SK-N-SH treated with all-trans-retinoic acid at 6 μM for 48 hours (cell line): ENCODE measurements at regions not wholly inside any gene's neighbourhood (a gene's known extent, or its start where the extent isn't known, plus 50 kb on each side); places are given as distances from the start of the nearest gene placed in this dataset.

Experiments
- ATAC-seq: fragments of 200-7000 bp; cut with Tn5 transposase; 3 replicates; pipeline ENCODE4 v1.9.1; 2020; ENCODE audit warnings: mild to moderate bottlenecking, moderate library complexity
- BACH2 ChIP-seq: fragments of 250-450 bp; sonication (Bioruptor Pico); IDR thresholded peaks from 2 replicates; pipeline ENCODE4 v1.9.0; 2021; ENCODE audit warnings: mild to moderate bottlenecking, borderline replicate concordance
- CSDC2 ChIP-seq: fragments of 250-450 bp; sonication (Bioruptor Pico); IDR thresholded peaks from 2 replicates; pipeline ENCODE4 v1.5.0; 2020; ENCODE audit warnings: mild to moderate bottlenecking, moderate library complexity
- ESRRG ChIP-seq: fragments of 250-450 bp; sonication (Bioruptor Pico); IDR thresholded peaks from 2 replicates; pipeline ENCODE4 v1.6.1; 2021; ENCODE audit warnings: mild to moderate bottlenecking
- GLIS3 ChIP-seq: fragments of 250-450 bp; sonication (Bioruptor Pico); IDR thresholded peaks from 2 replicates; pipeline ENCODE4 v1.5.0; 2020; ENCODE audit warnings: mild to moderate bottlenecking, moderate library complexity
- ISL1 ChIP-seq: fragments of 250-450 bp; sonication (Bioruptor Pico); IDR thresholded peaks from 2 replicates; pipeline ENCODE4 v2.1.2; 2022; ENCODE audit warnings: mild to moderate bottlenecking, moderate library complexity
- OSR1 ChIP-seq: fragments of 250-450 bp; sonication (Bioruptor Pico); IDR thresholded peaks from 2 replicates; pipeline ENCODE4 v1.8.0; 2022; ENCODE audit warnings: moderate library complexity, mild to moderate bottlenecking, inconsistent platforms
- PPARA ChIP-seq: fragments of 250-450 bp; sonication (Bioruptor Pico); IDR thresholded peaks from 2 replicates; pipeline ENCODE4 v1.5.0; 2020; ENCODE audit warnings: mild to moderate bottlenecking, borderline replicate concordance
- RARB ChIP-seq: fragments of 250-450 bp; sonication (Bioruptor Pico); IDR thresholded peaks from 2 replicates; pipeline ENCODE4 v1.8.0; 2021; ENCODE audit warnings: mild to moderate bottlenecking, moderate library complexity
- SNAI2 ChIP-seq: fragments of 250-450 bp; sonication (Bioruptor Pico); IDR thresholded peaks from 2 replicates; pipeline ENCODE4 v1.5.0; 2020; ENCODE audit warnings: mild to moderate bottlenecking, moderate library complexity
- TCF4 ChIP-seq: fragments of 250-450 bp; sonication (Bioruptor Pico); IDR thresholded peaks from 2 replicates; pipeline ENCODE4 v1.8.0; 2021; ENCODE audit warnings: mild to moderate bottlenecking, moderate library complexity, borderline replicate concordance
- TOX ChIP-seq: fragments of 250-450 bp; sonication (Bioruptor Pico); IDR thresholded peaks from 2 replicates; pipeline ENCODE4 v1.8.0; 2021; ENCODE audit warnings: mild to moderate bottlenecking, moderate library complexity, borderline replicate concordance
- ZC3H10 ChIP-seq: fragments of 250-450 bp; sonication (Bioruptor Pico); IDR thresholded peaks from 2 replicates; pipeline ENCODE4 v1.5.1; 2021; ENCODE audit warnings: mild to moderate bottlenecking, moderate library complexity
- ZFP3 ChIP-seq: fragments of 250-450 bp; sonication (Bioruptor Pico); IDR thresholded peaks from 2 replicates; pipeline ENCODE4 v1.5.0; 2020; ENCODE audit warnings: mild to moderate bottlenecking, moderate library complexity
- ZFP30 ChIP-seq: fragments of 450-650 bp; formaldehyde crosslinking; IDR thresholded peaks from 2 replicates; pipeline ENCODE4 v1.5.0; 2022; ENCODE audit warnings: mild to moderate bottlenecking, moderate library complexity
- ZNF565 ChIP-seq: fragments of 450-650 bp; formaldehyde crosslinking; conservative IDR thresholded peaks from 2 replicates; pipeline ENCODE4 v1.5.0; 2020; ENCODE audit warnings: low read depth, mild to moderate bottlenecking, moderate library complexity
- ZNF70 ChIP-seq: fragments of 450-650 bp; formaldehyde crosslinking; IDR thresholded peaks from 2 replicates; pipeline ENCODE4 v1.5.0; 2020; ENCODE audit warnings: mild to moderate bottlenecking, moderate library complexity
- ZNF8 ChIP-seq: fragments of 450-650 bp; formaldehyde crosslinking; IDR thresholded peaks from 2 replicates; pipeline ENCODE4 v1.5.0; 2020; ENCODE audit warnings: mild to moderate bottlenecking, moderate library complexity
- TF ChIP-seq, protein P1 (sequence below): fragments of 250-450 bp; sonication (Bioruptor Pico); IDR thresholded peaks from 2 replicates; pipeline ENCODE4 v1.5.1; 2021; ENCODE audit warnings: mild to moderate bottlenecking, moderate library complexity
- TF ChIP-seq, protein P2 (sequence below): fragments of 250-450 bp; sonication (Bioruptor Pico); IDR thresholded peaks from 2 replicates; pipeline ENCODE4 v1.8.0; 2021; ENCODE audit warnings: low read depth, mild to moderate bottlenecking, moderate library complexity, borderline replicate concordance
- TF ChIP-seq, protein P3 (sequence below): fragments of 250-450 bp; sonication (Bioruptor Pico); IDR thresholded peaks from 2 replicates; pipeline ENCODE4 v1.8.0; 2020; ENCODE audit warnings: mild to moderate bottlenecking, moderate library complexity, borderline replicate concordance
- TF ChIP-seq, protein P4 (sequence below): fragments of 250-450 bp; sonication (Bioruptor Pico); IDR thresholded peaks from 2 replicates; pipeline ENCODE4 v1.5.0; 2020; ENCODE audit warnings: mild to moderate bottlenecking, moderate library complexity

DNA sequence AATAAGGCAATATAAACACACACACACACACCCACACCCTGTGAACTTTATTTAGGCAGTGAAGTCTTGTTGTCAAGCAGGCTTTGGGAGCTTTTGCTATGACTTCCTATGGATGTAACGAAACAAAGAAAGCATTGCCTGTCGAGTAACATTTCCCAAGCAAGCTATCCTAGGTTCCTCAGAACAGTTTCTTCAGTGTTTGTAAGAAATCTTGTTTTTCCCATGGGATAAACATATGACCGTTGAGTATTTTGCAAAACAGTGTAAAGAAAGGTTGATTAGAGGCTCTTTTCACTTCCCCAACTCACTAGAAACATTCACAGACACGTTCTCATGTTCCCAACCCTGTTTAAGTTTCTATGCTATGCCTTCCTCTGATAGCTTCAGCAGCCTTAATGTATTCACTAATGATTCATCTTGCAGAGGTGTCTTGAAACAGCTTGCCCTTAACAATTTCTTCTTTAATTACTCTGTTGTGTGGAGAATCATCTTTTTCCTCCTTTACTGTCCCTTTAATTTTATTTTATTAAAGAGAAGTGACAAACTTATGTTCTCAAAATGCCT is 1947.1 kb upstream of the TENM3 start:
- TF ChIP-seq, protein P1, sequence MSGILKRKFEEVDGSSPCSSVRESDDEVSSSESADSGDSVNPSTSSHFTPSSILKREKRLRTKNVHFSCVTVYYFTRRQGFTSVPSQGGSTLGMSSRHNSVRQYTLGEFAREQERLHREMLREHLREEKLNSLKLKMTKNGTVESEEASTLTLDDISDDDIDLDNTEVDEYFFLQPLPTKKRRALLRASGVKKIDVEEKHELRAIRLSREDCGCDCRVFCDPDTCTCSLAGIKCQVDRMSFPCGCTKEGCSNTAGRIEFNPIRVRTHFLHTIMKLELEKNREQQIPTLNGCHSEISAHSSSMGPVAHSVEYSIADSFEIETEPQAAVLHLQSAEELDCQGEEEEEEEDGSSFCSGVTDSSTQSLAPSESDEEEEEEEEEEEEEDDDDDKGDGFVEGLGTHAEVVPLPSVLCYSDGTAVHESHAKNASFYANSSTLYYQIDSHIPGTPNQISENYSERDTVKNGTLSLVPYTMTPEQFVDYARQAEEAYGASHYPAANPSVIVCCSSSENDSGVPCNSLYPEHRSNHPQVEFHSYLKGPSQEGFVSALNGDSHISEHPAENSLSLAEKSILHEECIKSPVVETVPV, result no peak
- no peak for TF ChIP-seq TOX (CRISPR knock-in tag)
- TF ChIP-seq ESRRG, result no peak
- TF ChIP-seq ZFP30 (CRISPR knock-in tag), result no peak
- no peak for TF ChIP-seq SNAI2 (CRISPR knock-in tag)
- no peak for TF ChIP-seq ZFP3 (CRISPR knock-in tag)
- no peak for TF ChIP-seq TCF4 (CRISPR knock-in tag)
- TF ChIP-seq, protein P2, sequence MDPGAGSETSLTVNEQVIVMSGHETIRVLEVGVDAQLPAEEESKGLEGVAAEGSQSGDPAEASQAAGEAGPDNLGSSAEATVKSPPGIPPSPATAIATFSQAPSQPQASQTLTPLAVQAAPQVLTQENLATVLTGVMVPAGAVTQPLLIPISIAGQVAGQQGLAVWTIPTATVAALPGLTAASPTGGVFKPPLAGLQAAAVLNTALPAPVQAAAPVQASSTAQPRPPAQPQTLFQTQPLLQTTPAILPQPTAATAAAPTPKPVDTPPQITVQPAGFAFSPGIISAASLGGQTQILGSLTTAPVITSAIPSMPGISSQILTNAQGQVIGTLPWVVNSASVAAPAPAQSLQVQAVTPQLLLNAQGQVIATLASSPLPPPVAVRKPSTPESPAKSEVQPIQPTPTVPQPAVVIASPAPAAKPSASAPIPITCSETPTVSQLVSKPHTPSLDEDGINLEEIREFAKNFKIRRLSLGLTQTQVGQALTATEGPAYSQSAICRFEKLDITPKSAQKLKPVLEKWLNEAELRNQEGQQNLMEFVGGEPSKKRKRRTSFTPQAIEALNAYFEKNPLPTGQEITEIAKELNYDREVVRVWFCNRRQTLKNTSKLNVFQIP (CRISPR knock-in tag), result no peak
- TF ChIP-seq CSDC2 (CRISPR knock-in tag), result no peak
- TF ChIP-seq ZC3H10, result no peak
- TF ChIP-seq PPARA (CRISPR knock-in tag), result no peak
- TF ChIP-seq BACH2 (CRISPR knock-in tag), result no peak
- TF ChIP-seq RARB (CRISPR knock-in tag), result no peak
- TF ChIP-seq ISL1 (CRISPR knock-in tag), result no peak
- TF ChIP-seq OSR1, result no peak
- no peak for TF ChIP-seq ZNF565
- no peak for TF ChIP-seq ZNF8 (CRISPR knock-in tag)
- TF ChIP-seq, protein P3, sequence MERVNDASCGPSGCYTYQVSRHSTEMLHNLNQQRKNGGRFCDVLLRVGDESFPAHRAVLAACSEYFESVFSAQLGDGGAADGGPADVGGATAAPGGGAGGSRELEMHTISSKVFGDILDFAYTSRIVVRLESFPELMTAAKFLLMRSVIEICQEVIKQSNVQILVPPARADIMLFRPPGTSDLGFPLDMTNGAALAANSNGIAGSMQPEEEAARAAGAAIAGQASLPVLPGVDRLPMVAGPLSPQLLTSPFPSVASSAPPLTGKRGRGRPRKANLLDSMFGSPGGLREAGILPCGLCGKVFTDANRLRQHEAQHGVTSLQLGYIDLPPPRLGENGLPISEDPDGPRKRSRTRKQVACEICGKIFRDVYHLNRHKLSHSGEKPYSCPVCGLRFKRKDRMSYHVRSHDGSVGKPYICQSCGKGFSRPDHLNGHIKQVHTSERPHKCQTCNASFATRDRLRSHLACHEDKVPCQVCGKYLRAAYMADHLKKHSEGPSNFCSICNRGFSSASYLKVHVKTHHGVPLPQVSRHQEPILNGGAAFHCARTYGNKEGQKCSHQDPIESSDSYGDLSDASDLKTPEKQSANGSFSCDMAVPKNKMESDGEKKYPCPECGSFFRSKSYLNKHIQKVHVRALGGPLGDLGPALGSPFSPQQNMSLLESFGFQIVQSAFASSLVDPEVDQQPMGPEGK (CRISPR knock-in tag), result no peak
- TF ChIP-seq GLIS3, result no peak
- TF ChIP-seq, all 23 proteins: peak for 0
- ATAC-seq, result no peak

DNA sequence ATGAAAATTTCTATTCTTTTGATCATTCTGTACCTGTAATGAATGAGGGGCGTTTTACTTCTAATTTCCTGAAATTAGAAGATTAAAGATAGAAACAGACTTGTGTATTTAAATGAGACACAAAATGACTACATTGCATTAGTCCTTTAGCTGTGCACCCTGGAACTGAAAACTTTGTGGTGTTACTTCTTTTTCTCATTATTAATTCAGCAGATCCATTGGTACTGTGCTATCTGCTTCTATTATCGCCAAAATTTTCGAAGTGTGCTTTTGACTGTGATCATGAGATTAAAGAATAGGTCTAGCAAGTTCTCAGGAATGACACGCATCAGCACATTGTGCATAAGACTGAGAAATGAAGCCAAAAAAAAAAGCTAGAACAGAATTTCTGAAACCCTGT is 1938.9 kb upstream of the TENM3 start:
- TF ChIP-seq, protein P4, sequence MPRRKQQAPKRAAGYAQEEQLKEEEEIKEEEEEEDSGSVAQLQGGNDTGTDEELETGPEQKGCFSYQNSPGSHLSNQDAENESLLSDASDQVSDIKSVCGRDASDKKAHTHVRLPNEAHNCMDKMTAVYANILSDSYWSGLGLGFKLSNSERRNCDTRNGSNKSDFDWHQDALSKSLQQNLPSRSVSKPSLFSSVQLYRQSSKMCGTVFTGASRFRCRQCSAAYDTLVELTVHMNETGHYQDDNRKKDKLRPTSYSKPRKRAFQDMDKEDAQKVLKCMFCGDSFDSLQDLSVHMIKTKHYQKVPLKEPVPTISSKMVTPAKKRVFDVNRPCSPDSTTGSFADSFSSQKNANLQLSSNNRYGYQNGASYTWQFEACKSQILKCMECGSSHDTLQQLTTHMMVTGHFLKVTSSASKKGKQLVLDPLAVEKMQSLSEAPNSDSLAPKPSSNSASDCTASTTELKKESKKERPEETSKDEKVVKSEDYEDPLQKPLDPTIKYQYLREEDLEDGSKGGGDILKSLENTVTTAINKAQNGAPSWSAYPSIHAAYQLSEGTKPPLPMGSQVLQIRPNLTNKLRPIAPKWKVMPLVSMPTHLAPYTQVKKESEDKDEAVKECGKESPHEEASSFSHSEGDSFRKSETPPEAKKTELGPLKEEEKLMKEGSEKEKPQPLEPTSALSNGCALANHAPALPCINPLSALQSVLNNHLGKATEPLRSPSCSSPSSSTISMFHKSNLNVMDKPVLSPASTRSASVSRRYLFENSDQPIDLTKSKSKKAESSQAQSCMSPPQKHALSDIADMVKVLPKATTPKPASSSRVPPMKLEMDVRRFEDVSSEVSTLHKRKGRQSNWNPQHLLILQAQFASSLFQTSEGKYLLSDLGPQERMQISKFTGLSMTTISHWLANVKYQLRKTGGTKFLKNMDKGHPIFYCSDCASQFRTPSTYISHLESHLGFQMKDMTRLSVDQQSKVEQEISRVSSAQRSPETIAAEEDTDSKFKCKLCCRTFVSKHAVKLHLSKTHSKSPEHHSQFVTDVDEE (CRISPR knock-in tag), result no peak
- TF ChIP-seq ZFP30 (CRISPR knock-in tag), result no peak
- TF ChIP-seq PPARA (CRISPR knock-in tag), result no peak
- no peak for TF ChIP-seq CSDC2 (CRISPR knock-in tag)
- TF ChIP-seq, protein P3 (CRISPR knock-in tag), result no peak
- no peak for TF ChIP-seq ZNF8 (CRISPR knock-in tag)
- no peak for TF ChIP-seq TOX (CRISPR knock-in tag)
- TF ChIP-seq, protein P1, result no peak
- TF ChIP-seq ESRRG, result no peak
- no peak for TF ChIP-seq ZNF70
- TF ChIP-seq SNAI2 (CRISPR knock-in tag), result no peak
- no peak for TF ChIP-seq BACH2 (CRISPR knock-in tag)
- no peak for ATAC-seq
